SK-N-SH (cell line): ENCODE measurements at regions not wholly inside any gene's neighbourhood (a gene's known extent, or its start where the extent isn't known, plus 50 kb on each side); places are given as distances from the start of the nearest gene placed in this dataset.
A peak's percentile ranks its signal among the peaks of the same experiment; 100 is the strongest.

Source experiments
- CTCF ChIA-PET: fragments of 300-600, 350-600 bp; formaldehyde crosslinking; extraction: SDS; loops from one replicate; lab custom pipeline; 2021; lab: Yijun Ruan, JAX
- POLR2A ChIA-PET: fragments of 350-600 bp; sonication (Branson Sonifier 250); formaldehyde crosslinking; extraction: SDS; loops from one replicate; lab custom pipeline; 2020; ENCODE audit warnings: antibody characterized with exemption, inconsistent platforms; lab: Yijun Ruan, JAX
- DNase-seq: peaks from one replicate; pipeline ENCODE4 v3.0.0; 2012
- H2AFZ ChIP-seq: fragments of 200-600 bp; sonication (generic); 2 replicates; pipeline ENCODE4 v1.8.1; 2016; ENCODE audit warnings: antibody characterized with exemption, mild to moderate bottlenecking, low read depth
- H3F3A ChIP-seq: fragments of 200-600 bp; sonication (generic); replicated peaks from 2 replicates; pipeline ENCODE3; 2016; ENCODE audit warnings: antibody characterized with exemption, mild to moderate bottlenecking; ENCODE audit not compliant: insufficient read depth
- H3K27ac ChIP-seq, 2 experiments: fragments of 200-500 bp in 1 of 2; fragments of 200-600 bp in 1 of 2; sonication (Bioruptor generic) in 1 of 2; sonication (generic), shearing (Covaris generic) in 1 of 2; 2 replicates each; pipeline versions ENCODE4 v1.5.1 to v1.6.1; 2014 to 2016; ENCODE audit warnings: low read depth in 2 of 2, inconsistent platforms in 1 of 2, low read length in 1 of 2, mild to moderate bottlenecking in 1 of 2, mixed read lengths in 1 of 2
- H3K27me3 ChIP-seq: fragments of 200-600 bp; sonication (generic), shearing (Covaris generic); 2 replicates; pipeline ENCODE4 v1.6.1; 2016; ENCODE audit warnings: mixed run types; ENCODE audit not compliant: insufficient read depth
- H3K36me3 ChIP-seq, 2 experiments: fragments of 200-500 bp in 1 of 2; fragments of 200-600 bp in 1 of 2; sonication (Bioruptor generic) in 1 of 2; sonication (generic) in 1 of 2; replicated peaks in 1 of 2; 2 replicates each; pipeline versions ENCODE3 to v1.5.1; 2014 to 2016; ENCODE audit warnings: low read length in 1 of 2, mild to moderate bottlenecking in 1 of 2; ENCODE audit not compliant: insufficient read depth in 2 of 2, control insufficient read depth in 1 of 2
- H3K4me1 ChIP-seq, 2 experiments: fragments of 200-500 bp in 1 of 2; fragments of 200-600 bp in 1 of 2; sonication (Bioruptor generic) in 1 of 2; sonication (generic), shearing (Covaris generic) in 1 of 2; 2 replicates each; pipeline versions ENCODE4 v1.5.1 to v1.6.1; 2014 to 2016; ENCODE audit warnings: low read depth in 1 of 2, low read length in 1 of 2, mixed run types in 1 of 2; ENCODE audit not compliant: insufficient read depth in 2 of 2, control insufficient read depth in 1 of 2
- H3K4me2 ChIP-seq: fragments of 200-600 bp; sonication (generic), shearing (Covaris generic); 2 replicates; pipeline ENCODE4 v1.6.1; 2017; ENCODE audit warnings: mixed run types
- H3K4me3 ChIP-seq, 2 experiments: fragments of 200-500 bp in 1 of 2; fragments of 200-600 bp in 1 of 2; sonication (Bioruptor generic) in 1 of 2; sonication (generic), shearing (Covaris generic) in 1 of 2; 2 replicates each; pipeline versions ENCODE4 v1.5.1 to v1.8.1; 2014 to 2016; ENCODE audit warnings: low read depth in 2 of 2, inconsistent platforms in 1 of 2, low read length in 1 of 2, mild to moderate bottlenecking in 1 of 2, mixed read lengths in 1 of 2, moderate library complexity in 1 of 2
- H3K79me2 ChIP-seq: fragments of 200-600 bp; sonication (generic); 2 replicates; pipeline ENCODE4 v1.8.1; 2017; ENCODE audit warnings: mild to moderate bottlenecking; ENCODE audit not compliant: insufficient read depth
- H3K9ac ChIP-seq: fragments of 200-600 bp; sonication (generic); 2 replicates; pipeline ENCODE4 v1.6.1; 2017; ENCODE audit warnings: mixed run types
- H3K9me2 ChIP-seq: fragments of 200-600 bp; sonication (generic); 2 replicates; pipeline ENCODE4 v1.6.1; 2017; ENCODE audit warnings: mixed run types
- H3K9me3 ChIP-seq: fragments of 200-600 bp; sonication (generic); 2 replicates; pipeline ENCODE4 v1.6.1; 2017; ENCODE audit warnings: mixed run types, mild to moderate bottlenecking, moderate library complexity
- H4K20me1 ChIP-seq: fragments of 200-600 bp; sonication (generic); 2 replicates; pipeline ENCODE4 v1.6.1; 2017; ENCODE audit warnings: mild to moderate bottlenecking, mixed run types; ENCODE audit not compliant: insufficient read depth
- CHD2 ChIP-seq: fragments of 150-350 bp; IDR thresholded peaks from 2 replicates; pipeline ENCODE4 v1.6.1; 2018; ENCODE audit warnings: low read length; ENCODE audit not compliant: partially characterized antibody
- CTCF ChIP-seq: fragments of 200-600 bp; sonication (generic); IDR thresholded peaks from 2 replicates; pipeline ENCODE4 v1.6.1; 2017; ENCODE audit warnings: antibody characterized with exemption, mild to moderate bottlenecking, moderate library complexity
- EZH2phosphoT487 ChIP-seq: fragments of 200-600 bp; sonication (generic); IDR thresholded peaks from 2 replicates; pipeline ENCODE4 v1.6.1; 2017; ENCODE audit warnings: low read depth, mixed run types, mild to moderate bottlenecking, antibody characterized with exemption, moderate library complexity, borderline replicate concordance
- FOSL2 ChIP-seq: IDR thresholded peaks from 2 replicates; pipeline ENCODE4 v1.4.0; 2012; ENCODE audit warnings: low read depth, mild to moderate bottlenecking, moderate library complexity, borderline replicate concordance
- FOXJ3 ChIP-seq: sonication (generic); formaldehyde crosslinking; IDR thresholded peaks from 2 replicates; pipeline ENCODE4 v1.5.1; 2020; ENCODE audit warnings: mild to moderate bottlenecking, missing genetic modification reagents
- FOXM1 ChIP-seq: IDR thresholded peaks from 2 replicates; pipeline ENCODE4 v1.4.0; 2012; ENCODE audit warnings: low read depth, mild to moderate bottlenecking
- JUND ChIP-seq: IDR thresholded peaks from 2 replicates; pipeline ENCODE4 v1.4.0; 2012
- MAX ChIP-seq: IDR thresholded peaks from 2 replicates; pipeline ENCODE4 v1.4.0; 2012; ENCODE audit warnings: low read depth
- MEF2A ChIP-seq: IDR thresholded peaks from 2 replicates; pipeline ENCODE4 v1.4.0; 2012; ENCODE audit warnings: low read depth, borderline replicate concordance
- MXI1 ChIP-seq: IDR thresholded peaks from 2 replicates; pipeline ENCODE4 v1.6.1; 2012; ENCODE audit warnings: mild to moderate bottlenecking, low read depth, low read length, improper control_type of control experiment
- PBX3 ChIP-seq: IDR thresholded peaks from 2 replicates; pipeline ENCODE4; 2012
- POLR2AphosphoS5 ChIP-seq: IDR thresholded peaks from 2 replicates; pipeline ENCODE4 v1.6.1; 2012; ENCODE audit warnings: low read depth, low read length
- RAD21 ChIP-seq: IDR thresholded peaks from 2 replicates; pipeline ENCODE4 v1.6.1; 2012; ENCODE audit warnings: mild to moderate bottlenecking, low read length
- RCOR1 ChIP-seq: fragments of 150-350 bp; IDR thresholded peaks from 2 replicates; pipeline ENCODE4 v1.6.1; 2017; ENCODE audit warnings: antibody characterized with exemption, low read length
- RXRA ChIP-seq: IDR thresholded peaks from 2 replicates; pipeline ENCODE4 v1.4.0; 2012; ENCODE audit warnings: low read depth, mild to moderate bottlenecking, borderline replicate concordance
- SIN3A ChIP-seq: IDR thresholded peaks from 2 replicates; pipeline ENCODE4 v1.6.1; 2012; ENCODE audit warnings: low read depth, mild to moderate bottlenecking, low read length, moderate library complexity, borderline replicate concordance
- SMC3 ChIP-seq: IDR thresholded peaks from 2 replicates; pipeline ENCODE4 v1.6.1; 2012; ENCODE audit warnings: low read depth, low read length, improper control_type of control experiment
- TAF1 ChIP-seq: IDR thresholded peaks from 2 replicates; pipeline ENCODE4 v1.6.1; 2012; ENCODE audit warnings: low read depth, mild to moderate bottlenecking, low read length, moderate library complexity, borderline replicate concordance
- TCF12 ChIP-seq: IDR thresholded peaks from 2 replicates; pipeline ENCODE4 v1.4.0; 2012
- USF2 ChIP-seq: fragments of 150-350 bp; IDR thresholded peaks from 2 replicates; pipeline ENCODE4 v1.6.1; 2017; ENCODE audit warnings: antibody characterized with exemption, low read length, low read depth, borderline replicate concordance
- YY1 ChIP-seq: IDR thresholded peaks from 2 replicates; pipeline ENCODE4 v1.4.0; 2012; ENCODE audit warnings: low read depth, mild to moderate bottlenecking
- WGBS: methylation state at CpG from one replicate; pipeline ENCODE4 v1.1.6; 2017; ENCODE audit warnings: low lambda C conversion rate; 5-methylcytosine and 5-hydroxymethylcytosine counted together

GRCh38 chr15:98144388-98144787, 183.9 kb downstream of the ARRDC4 start:
- Histone ChIP-seq H2AFZ (no peak overlapping the region), H3K4me3 (no peak overlapping the region), H3K36me3 (no peaks in the 10 kb centered on the region), H3K9me3 (no peaks in the 10 kb centered on the region), H3K4me2 (no peak overlapping the region), H3K27me3 (no peaks in the 10 kb centered on the region), H3K9ac (no peak overlapping the region), H3K4me1 (no peaks in the 10 kb centered on the region), H3K79me2 (no peaks in the 10 kb centered on the region), H3K9me2 (no peaks in the 10 kb centered on the region), H4K20me1 (no peaks in the 10 kb centered on the region), H3K27ac (no peak overlapping the region), H3F3A (no peaks in the 10 kb centered on the region)
- 6% methylated on average over 2 of the region's 2 CpGs for WGBS
- no peak for DNase-seq
- ChIA-PET POLR2A (no interaction called here), CTCF (no interaction called here)
- TF ChIP-seq MAX (no peak), SIN3A (no peak), POLR2AphosphoS5 (no peak), RCOR1 (no peak), RXRA (no peak), PBX3 (no peak), FOXM1 (no peak), JUND (no peak), TCF12 (no peak), EZH2phosphoT487 (no peak), SMC3 (no peak), CTCF (no peak), FOSL2 (no peak), YY1 (no peak)

GRCh38 chr15:98146031-98146820, 185.7 kb downstream of the ARRDC4 start:
- POLR2A ChIA-PET = no interaction called here
- Histone ChIP-seq H4K20me1 (no peaks in the 10 kb centered on the region), H3F3A (no peaks in the 10 kb centered on the region), H3K4me1 (no peaks in the 10 kb centered on the region), H3K9me2 (no peaks in the 10 kb centered on the region), H3K27ac (no peak overlapping the region), H3K27me3 (no peaks in the 10 kb centered on the region), H3K79me2 (no peaks in the 10 kb centered on the region), H3K36me3 (no peaks in the 10 kb centered on the region), H3K9me3 (no peaks in the 10 kb centered on the region), H3K9ac (no peak overlapping the region), H3K4me2 (no peak overlapping the region), H2AFZ (no peak overlapping the region), H3K4me3 (0 out of 4 replicates have a peak overlapping the region, but pooled peaks of 1 of the 2 experiments have one; percentile 16)
- DNase-seq = no peak
- 21% methylated on average over 14 of the region's 17 CpGs for WGBS
- CTCF ChIA-PET = no interaction called here
- TF ChIP-seq TAF1 = no peak
- TF ChIP-seq RAD21 = no peak
- no peak for TF ChIP-seq SMC3
- TF ChIP-seq USF2 = no peak
- TF ChIP-seq MEF2A = no peak
- no peak for TF ChIP-seq CTCF
- TF ChIP-seq RCOR1 = no peak
- no peak for TF ChIP-seq FOXJ3
- no peak for TF ChIP-seq CHD2
- no peak for TF ChIP-seq SIN3A
- TF ChIP-seq EZH2phosphoT487 = no peak
- no peak for TF ChIP-seq MAX
- no peak for TF ChIP-seq MXI1
